ENCODE measurements at regions not wholly inside any gene's neighbourhood (a gene's known extent, or its start where the extent isn't known, plus 50 kb on each side); places are given as distances from the start of the nearest gene placed in this dataset.
"Not testable (repeated sequence)": the region's sequence is repeated elsewhere in the genome, so short reads cannot be mapped to it uniquely, and the experiment has no call there.

DNA sequence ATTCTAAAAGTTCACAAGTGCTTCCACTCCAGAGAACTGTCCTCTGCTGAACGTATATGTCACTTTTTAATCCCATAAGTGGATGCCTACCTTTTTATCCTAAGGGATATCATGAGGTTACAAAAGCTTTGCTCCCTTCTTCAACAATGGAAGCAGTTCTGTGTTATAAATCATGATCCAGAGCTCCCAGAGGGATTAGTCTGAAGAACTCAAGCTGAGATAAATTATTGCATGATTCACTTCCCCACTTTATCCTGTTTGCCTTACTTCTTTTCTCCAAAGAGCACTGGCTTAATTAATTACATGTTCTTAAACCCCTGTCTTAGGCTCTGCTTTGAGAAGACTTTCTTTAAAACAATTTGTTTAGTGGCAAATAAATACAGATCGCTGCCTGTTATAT, 246.7 kb downstream of the PCDH17 start:
- no peaks in the 10 kb centered on the region for H3K36me3 ChIP-seq (ENCODE audit: control insufficient read depth in 2 of 2, insufficient read depth in 2 of 2, low read length in 1 of 2)
- no peaks in the 10 kb centered on the region for H3K4me1 ChIP-seq (ENCODE audit: control insufficient read depth in 2 of 2, insufficient read depth in 2 of 2, low read length in 1 of 2)
- 35 to 38% methylated on average over 2 of the region's 2 CpGs for WGBS, 2 donors
- H3K27me3 ChIP-seq (ENCODE audit: control insufficient read depth in 1 of 2, insufficient read depth in 2 of 2, low read length in 2 of 2) = no peaks in the 10 kb centered on the region
- H3K4me3 ChIP-seq (ENCODE audit: low read depth in 1 of 2, low read length in 2 of 2) = no peak overlapping the region
- no peak overlapping the region for H3K27ac ChIP-seq (ENCODE audit: low read depth in 2 of 2, low read length in 1 of 2)
- H3K9me3 ChIP-seq (ENCODE audit: control insufficient read depth in 2 of 2, insufficient read depth in 1 of 2, low read depth in 1 of 2, low read length in 1 of 2) = no peaks in the 10 kb centered on the region

DNA sequence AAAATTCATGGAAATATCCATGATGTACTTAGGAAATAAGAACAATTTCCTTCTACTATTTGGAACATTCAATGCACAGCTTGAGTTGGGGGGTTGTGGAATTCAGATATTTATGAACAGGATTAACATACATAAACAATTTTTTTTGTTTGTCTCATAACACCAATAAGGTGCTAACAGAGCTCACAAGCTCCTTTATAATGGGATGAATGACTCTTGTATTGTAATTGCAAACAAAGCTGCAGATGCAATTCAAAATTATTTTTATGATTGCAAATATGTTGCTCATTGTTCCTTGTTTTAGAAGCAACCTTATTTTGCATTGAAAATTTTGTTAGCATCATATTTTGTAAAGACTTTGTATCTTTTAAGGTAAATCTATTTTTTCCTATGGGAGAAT, 265.7 kb downstream of the PCDH17 start:
- H3K4me3 ChIP-seq (ENCODE audit: low read depth in 1 of 2, low read length in 2 of 2) = no peak overlapping the region
- no peaks in the 10 kb centered on the region for H3K4me1 ChIP-seq (ENCODE audit: control insufficient read depth in 2 of 2, insufficient read depth in 2 of 2, low read length in 1 of 2)
- H3K9me3 ChIP-seq (ENCODE audit: control insufficient read depth in 2 of 2, insufficient read depth in 1 of 2, low read depth in 1 of 2, low read length in 1 of 2) = no peaks in the 10 kb centered on the region
- H3K36me3 ChIP-seq (ENCODE audit: control insufficient read depth in 2 of 2, insufficient read depth in 2 of 2, low read length in 1 of 2) = no peaks in the 10 kb centered on the region
- no peak overlapping the region for H3K27ac ChIP-seq (ENCODE audit: low read depth in 2 of 2, low read length in 1 of 2)
- no peaks in the 10 kb centered on the region for H3K27me3 ChIP-seq (ENCODE audit: control insufficient read depth in 1 of 2, insufficient read depth in 2 of 2, low read length in 2 of 2)

DNA sequence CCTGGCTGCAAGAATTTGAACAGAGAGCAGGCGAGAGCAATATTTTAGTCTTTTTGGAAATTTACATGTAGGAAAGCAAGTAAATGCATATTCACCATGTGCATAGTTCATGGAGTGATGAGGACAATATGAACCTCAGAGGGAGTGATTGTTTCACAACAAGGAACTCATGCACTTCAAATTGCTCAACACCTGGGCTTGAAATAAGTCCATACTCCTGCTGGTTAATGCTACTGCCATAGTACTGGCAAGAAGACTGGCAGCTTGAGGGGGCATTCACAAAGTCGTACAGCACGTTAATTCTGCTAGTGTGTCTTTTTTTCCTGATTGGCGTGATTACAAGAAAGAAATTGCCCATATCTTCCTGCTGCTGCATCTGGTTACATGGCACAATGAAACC, 267.6 kb downstream of the PCDH17 start:
- no peaks in the 10 kb centered on the region for H3K9me3 ChIP-seq (ENCODE audit: control insufficient read depth in 2 of 2, insufficient read depth in 1 of 2, low read depth in 1 of 2, low read length in 1 of 2)
- no peak overlapping the region for H3K27ac ChIP-seq (ENCODE audit: low read depth in 2 of 2, low read length in 1 of 2)
- no peaks in the 10 kb centered on the region for H3K36me3 ChIP-seq (ENCODE audit: control insufficient read depth in 2 of 2, insufficient read depth in 2 of 2, low read length in 1 of 2)
- no peaks in the 10 kb centered on the region for H3K4me1 ChIP-seq (ENCODE audit: control insufficient read depth in 2 of 2, insufficient read depth in 2 of 2, low read length in 1 of 2)
- H3K4me3 ChIP-seq (ENCODE audit: low read depth in 1 of 2, low read length in 2 of 2) = no peak overlapping the region
- WGBS, 2 donors = 80 to 81% methylated on average over 4 of the region's 4 CpGs
- H3K27me3 ChIP-seq (ENCODE audit: control insufficient read depth in 1 of 2, insufficient read depth in 2 of 2, low read length in 2 of 2) = no peaks in the 10 kb centered on the region

DNA sequence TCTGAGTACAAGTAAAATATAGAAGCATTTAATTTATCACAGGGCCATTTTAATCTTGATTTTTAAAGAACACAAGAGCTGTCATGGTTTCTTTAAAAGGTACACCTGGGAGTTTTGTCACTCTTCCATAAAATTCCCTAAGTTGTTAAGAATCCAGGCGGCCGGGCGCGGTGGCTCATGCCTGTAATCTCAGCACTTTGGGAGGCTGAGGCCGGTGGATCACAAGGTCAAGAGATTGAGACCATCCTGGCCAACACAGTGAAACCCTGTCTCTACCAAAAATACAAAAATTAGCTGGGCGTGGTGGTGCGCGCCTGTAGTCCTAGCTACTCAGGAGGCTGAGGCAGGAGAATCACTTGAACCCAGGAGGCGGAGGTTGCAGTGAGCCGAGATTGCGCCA, 278.3 kb downstream of the PCDH17 start:
- WGBS, 2 donors = 92 to 96% methylated on average over 8 to 11 of the region's 11 CpGs
- not testable (repeated sequence) for H3K4me1 ChIP-seq (ENCODE audit: control insufficient read depth in 2 of 2, insufficient read depth in 2 of 2, low read length in 1 of 2); H3K9me3 ChIP-seq (ENCODE audit: control insufficient read depth in 2 of 2, insufficient read depth in 1 of 2, low read depth in 1 of 2, low read length in 1 of 2); H3K36me3 ChIP-seq (ENCODE audit: control insufficient read depth in 2 of 2, insufficient read depth in 2 of 2, low read length in 1 of 2); H3K4me3 ChIP-seq (ENCODE audit: low read depth in 1 of 2, low read length in 2 of 2); H3K27me3 ChIP-seq (ENCODE audit: control insufficient read depth in 1 of 2, insufficient read depth in 2 of 2, low read length in 2 of 2); H3K27ac ChIP-seq (ENCODE audit: low read depth in 2 of 2, low read length in 1 of 2)

DNA sequence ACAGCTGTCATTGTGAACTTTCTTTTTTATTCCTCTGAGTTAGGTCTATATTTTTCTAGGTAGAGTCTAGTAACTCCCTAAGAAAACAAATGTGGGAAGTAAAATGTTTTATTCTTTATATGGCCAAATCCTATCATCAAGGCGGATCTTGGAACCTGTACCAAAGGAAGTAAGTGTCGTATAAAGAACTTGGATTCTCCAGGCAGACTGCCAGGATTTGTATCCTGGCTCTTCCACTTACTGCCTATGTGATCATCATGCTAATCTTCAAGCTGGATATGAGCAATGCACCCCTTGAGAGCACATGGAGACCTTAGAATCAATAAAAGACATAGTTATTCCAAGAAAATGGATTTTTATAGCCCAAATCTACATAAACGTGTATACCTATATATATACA, 286.5 kb downstream of the PCDH17 start:
- H3K27ac ChIP-seq (ENCODE audit: low read depth in 2 of 2, low read length in 1 of 2) = no peak overlapping the region
- 69 to 78% methylated on average over 3 of the region's 3 CpGs for WGBS, 2 donors
- H3K4me3 ChIP-seq (ENCODE audit: low read depth in 1 of 2, low read length in 2 of 2) = no peak overlapping the region
- H3K9me3 ChIP-seq (ENCODE audit: control insufficient read depth in 2 of 2, insufficient read depth in 1 of 2, low read depth in 1 of 2, low read length in 1 of 2) = no peaks in the 10 kb centered on the region
- H3K4me1 ChIP-seq (ENCODE audit: control insufficient read depth in 2 of 2, insufficient read depth in 2 of 2, low read length in 1 of 2) = no peaks in the 10 kb centered on the region
- H3K36me3 ChIP-seq (ENCODE audit: control insufficient read depth in 2 of 2, insufficient read depth in 2 of 2, low read length in 1 of 2) = no peaks in the 10 kb centered on the region
- H3K27me3 ChIP-seq (ENCODE audit: control insufficient read depth in 1 of 2, insufficient read depth in 2 of 2, low read length in 2 of 2) = no peaks in the 10 kb centered on the region

DNA sequence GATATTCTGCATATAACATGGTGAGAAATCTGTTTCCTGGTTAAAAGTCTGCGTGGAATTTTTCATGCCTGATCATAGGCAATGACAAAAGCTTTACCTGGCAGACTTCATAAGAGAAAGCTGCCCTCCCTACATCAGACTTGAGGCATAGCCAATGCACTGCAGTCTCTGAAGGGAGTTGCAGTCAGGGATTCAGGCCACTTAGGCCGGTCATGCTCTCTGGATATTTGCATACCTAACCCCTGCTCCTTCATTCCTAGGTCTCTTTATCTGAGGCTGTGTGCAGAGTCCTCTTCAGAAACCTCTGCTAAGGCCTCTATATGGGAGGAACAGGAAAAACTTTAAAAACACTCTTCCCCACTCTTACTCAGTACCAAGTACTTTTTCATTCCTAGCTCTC, 287.4 kb downstream of the PCDH17 start:
- Histone ChIP-seq H3K4me3 (ENCODE audit: low read depth in 1 of 2, low read length in 2 of 2) (no peak overlapping the region), H3K27me3 (ENCODE audit: control insufficient read depth in 1 of 2, insufficient read depth in 2 of 2, low read length in 2 of 2) (no peaks in the 10 kb centered on the region), H3K9me3 (ENCODE audit: control insufficient read depth in 2 of 2, insufficient read depth in 1 of 2, low read depth in 1 of 2, low read length in 1 of 2) (no peaks in the 10 kb centered on the region), H3K4me1 (ENCODE audit: control insufficient read depth in 2 of 2, insufficient read depth in 2 of 2, low read length in 1 of 2) (no peaks in the 10 kb centered on the region), H3K36me3 (ENCODE audit: control insufficient read depth in 2 of 2, insufficient read depth in 2 of 2, low read length in 1 of 2) (no peaks in the 10 kb centered on the region), H3K27ac (ENCODE audit: low read depth in 2 of 2, low read length in 1 of 2) (no peak overlapping the region)
- WGBS, 2 donors = 81 to 82% methylated on average over 2 of the region's 2 CpGs

DNA sequence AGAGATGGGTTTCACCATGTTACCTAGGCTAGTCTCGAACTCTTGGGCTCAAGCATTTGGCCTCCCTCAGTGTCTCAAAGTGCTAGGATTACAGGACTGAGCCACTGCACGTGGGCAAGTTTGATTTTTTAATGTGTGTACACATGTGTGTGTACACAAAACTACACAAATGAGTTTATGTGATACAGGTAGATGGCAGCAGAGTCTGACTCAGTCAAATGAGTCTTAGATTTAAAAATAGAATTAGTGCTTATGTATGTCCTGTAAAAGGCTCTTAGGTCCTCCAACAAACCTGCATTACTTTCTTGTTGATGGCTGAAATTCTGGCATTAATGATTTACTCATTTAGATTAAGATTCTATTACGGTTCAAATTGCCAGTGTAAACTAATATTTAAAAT, 293.7 kb downstream of the PCDH17 start:
- H3K36me3 ChIP-seq (ENCODE audit: control insufficient read depth in 2 of 2, insufficient read depth in 2 of 2, low read length in 1 of 2) = no peaks in the 10 kb centered on the region
- no peaks in the 10 kb centered on the region for H3K27me3 ChIP-seq (ENCODE audit: control insufficient read depth in 1 of 2, insufficient read depth in 2 of 2, low read length in 2 of 2)
- no peaks in the 10 kb centered on the region for H3K4me1 ChIP-seq (ENCODE audit: control insufficient read depth in 2 of 2, insufficient read depth in 2 of 2, low read length in 1 of 2)
- no peak overlapping the region for H3K27ac ChIP-seq (ENCODE audit: low read depth in 2 of 2, low read length in 1 of 2)
- WGBS, 2 donors = 52 to 55% methylated on average over 3 of the region's 3 CpGs
- H3K4me3 ChIP-seq (ENCODE audit: low read depth in 1 of 2, low read length in 2 of 2) = no peak overlapping the region
- no peaks in the 10 kb centered on the region for H3K9me3 ChIP-seq (ENCODE audit: control insufficient read depth in 2 of 2, insufficient read depth in 1 of 2, low read depth in 1 of 2, low read length in 1 of 2)

DNA sequence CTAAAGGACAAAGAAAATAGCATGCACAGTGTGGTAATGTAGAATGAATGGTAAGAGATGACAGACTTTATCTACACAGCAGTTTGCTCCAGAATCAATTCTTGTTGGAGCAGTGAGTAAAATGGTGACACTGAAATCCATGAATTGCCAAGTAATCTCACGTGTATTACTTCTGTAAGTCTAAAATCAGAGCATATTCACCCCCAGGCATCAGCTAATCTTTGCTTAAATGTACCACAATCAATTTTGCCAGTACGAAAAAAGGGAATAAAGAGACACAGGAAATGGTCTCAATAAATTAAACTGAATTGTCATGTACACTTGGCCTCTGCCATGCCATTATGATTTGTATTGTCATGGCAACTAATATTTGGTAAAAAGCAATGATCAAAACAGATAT, 294.2 kb downstream of the PCDH17 start:
- Histone ChIP-seq H3K27ac (ENCODE audit: low read depth in 2 of 2, low read length in 1 of 2) (no peak overlapping the region), H3K27me3 (ENCODE audit: control insufficient read depth in 1 of 2, insufficient read depth in 2 of 2, low read length in 2 of 2) (no peaks in the 10 kb centered on the region), H3K4me1 (ENCODE audit: control insufficient read depth in 2 of 2, insufficient read depth in 2 of 2, low read length in 1 of 2) (no peaks in the 10 kb centered on the region), H3K9me3 (ENCODE audit: control insufficient read depth in 2 of 2, insufficient read depth in 1 of 2, low read depth in 1 of 2, low read length in 1 of 2) (no peaks in the 10 kb centered on the region), H3K36me3 (ENCODE audit: control insufficient read depth in 2 of 2, insufficient read depth in 2 of 2, low read length in 1 of 2) (no peaks in the 10 kb centered on the region), H3K4me3 (ENCODE audit: low read depth in 1 of 2, low read length in 2 of 2) (no peak overlapping the region)
- 41 to 49% methylated on average over 2 of the region's 2 CpGs for WGBS, 2 donors

DNA sequence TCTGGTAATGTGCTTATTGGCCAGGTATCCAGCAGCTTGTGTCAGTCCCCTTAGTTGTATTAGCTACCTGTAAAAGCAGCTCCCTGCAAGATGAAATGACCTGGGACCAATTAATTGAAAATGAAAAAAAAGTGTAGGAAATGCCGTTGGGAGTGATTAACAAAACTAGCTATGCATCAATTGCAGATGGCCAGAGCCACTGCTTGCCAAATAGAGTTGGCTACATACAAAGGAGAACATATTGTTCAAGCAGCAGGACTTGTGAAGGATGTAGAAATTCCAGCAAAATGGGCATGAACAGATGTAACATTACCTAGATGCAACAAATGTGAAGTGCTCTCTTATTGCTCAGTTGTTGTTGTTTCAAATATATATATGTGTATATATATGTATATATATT, 300.5 kb downstream of the PCDH17 start:
- H3K27ac ChIP-seq (ENCODE audit: low read depth in 2 of 2, low read length in 1 of 2) = no peak overlapping the region
- no peak overlapping the region for H3K4me3 ChIP-seq (ENCODE audit: low read depth in 1 of 2, low read length in 2 of 2)
- 76 to 87% methylated on average over 1 of the region's 1 CpG for WGBS, 2 donors
- H3K4me1 ChIP-seq (ENCODE audit: control insufficient read depth in 2 of 2, insufficient read depth in 2 of 2, low read length in 1 of 2) = no peaks in the 10 kb centered on the region
- peaks cover 0 to 1% of the 10 kb centered on the region in 2 donors for H3K9me3 ChIP-seq (ENCODE audit: control insufficient read depth in 2 of 2, insufficient read depth in 1 of 2, low read depth in 1 of 2, low read length in 1 of 2)
- no peaks in the 10 kb centered on the region for H3K36me3 ChIP-seq (ENCODE audit: control insufficient read depth in 2 of 2, insufficient read depth in 2 of 2, low read length in 1 of 2)
- no peaks in the 10 kb centered on the region for H3K27me3 ChIP-seq (ENCODE audit: control insufficient read depth in 1 of 2, insufficient read depth in 2 of 2, low read length in 2 of 2)

DNA sequence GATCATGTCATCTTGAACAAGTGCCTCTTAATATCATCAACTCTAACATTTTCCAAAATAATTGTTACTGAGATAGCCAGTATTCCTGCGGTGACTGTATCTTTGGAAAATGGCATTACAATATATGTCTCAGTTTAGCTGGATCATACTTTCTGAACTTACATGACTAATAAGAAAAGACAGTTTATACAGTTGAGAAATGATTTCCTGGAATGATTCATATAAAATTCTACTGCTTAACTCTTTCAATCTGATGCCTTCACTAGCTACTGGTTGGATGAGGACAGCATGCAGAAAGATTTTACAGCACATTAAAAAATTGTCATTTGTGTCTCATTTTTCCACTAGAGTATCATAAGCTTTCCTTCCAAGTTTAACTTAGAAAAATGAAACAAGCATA, 302.1 kb downstream of the PCDH17 start:
- H3K4me3 ChIP-seq (ENCODE audit: low read depth in 1 of 2, low read length in 2 of 2) = no peak overlapping the region
- H3K4me1 ChIP-seq (ENCODE audit: control insufficient read depth in 2 of 2, insufficient read depth in 2 of 2, low read length in 1 of 2) = no peaks in the 10 kb centered on the region
- no peaks in the 10 kb centered on the region for H3K36me3 ChIP-seq (ENCODE audit: control insufficient read depth in 2 of 2, insufficient read depth in 2 of 2, low read length in 1 of 2)
- H3K27ac ChIP-seq (ENCODE audit: low read depth in 2 of 2, low read length in 1 of 2) = no peak overlapping the region
- no peaks in the 10 kb centered on the region for H3K27me3 ChIP-seq (ENCODE audit: control insufficient read depth in 1 of 2, insufficient read depth in 2 of 2, low read length in 2 of 2)
- H3K9me3 ChIP-seq (ENCODE audit: control insufficient read depth in 2 of 2, insufficient read depth in 1 of 2, low read depth in 1 of 2, low read length in 1 of 2) = peaks cover 0 to 1% of the 10 kb centered on the region in 2 donors
- WGBS, 2 donors = 87 to 96% methylated on average over 1 of the region's 1 CpG

Data from esophagus (tissue), 2 donors.